ENCODE measurements at regions not wholly inside any gene's neighbourhood (a gene's known extent, or its start where the extent isn't known, plus 50 kb on each side); places are given as distances from the start of the nearest gene placed in this dataset.

- H4K91ac ChIP-seq (ENCODE audit: insufficient read depth, low read depth, low read length), result peak overlapping the region; percentile 65
- WGBS, 2 experiments (ENCODE audit: extremely low coverage in 2 of 2, insufficient read length in 1 of 2), result 29% methylated on average over 8 of the region's 22 CpGs; no CpG with 5 or more reads in 1 of the 2 experiments
- H3K79me1 ChIP-seq (ENCODE audit: low read depth in 1 of 2, low read length in 2 of 2), result 0 out of 4 replicates have a peak, but pooled peaks cover 0 to 5% of the 10 kb centered on the region in 2 experiments
- H3K9me3 ChIP-seq (ENCODE audit: control insufficient read depth, insufficient read depth, low read length), result no peaks in the 10 kb centered on the region
- intact Hi-C loops (cut with micrococcal nuclease), result loop anchor here (5.0 kb wide), 1 partner anchor 462 kb away; no protein-coding TSS in a partner anchor
- H4K5ac ChIP-seq (ENCODE audit: low read depth, low read length), result peak overlapping the region; percentile 43
- H2AFZ ChIP-seq (replicated peaks; ENCODE audit: low read length, poor library complexity), result peak overlapping the region; percentile 38
- peaks cover 37% of the 10 kb centered on the region for H3K4me1 ChIP-seq (ENCODE audit: control insufficient read depth, insufficient read depth, low read length)
- peak overlapping the region; percentile 80 for H2BK20ac ChIP-seq (ENCODE audit: low read depth, low read length)
- H3K9ac ChIP-seq (ENCODE audit: low read depth, low read length), result no peak overlapping the region
- peaks cover 24% of the 10 kb centered on the region for H3K9me1 ChIP-seq (ENCODE audit: insufficient read depth, low read length)
- DNase-seq (peak; percentile 18), ATAC-seq (ENCODE audit: low read depth) (no peak; the same call in 1 of the 2 replicates)
- peak overlapping the region; percentile 16 for H2AK5ac ChIP-seq (ENCODE audit: low read depth, low read length)
- no peaks in the 10 kb centered on the region for H3K36me3 ChIP-seq (ENCODE audit: control insufficient read depth, insufficient read depth, low read length)
- peak overlapping the region; percentile 91 for H2BK15ac ChIP-seq (ENCODE audit: low read depth, low read length)
- no peak overlapping the region for H2AK9ac ChIP-seq (replicated peaks; ENCODE audit: low read depth, low read length, poor library complexity)
- H4K8ac ChIP-seq (ENCODE audit: low read depth in 2 of 2, low read length in 2 of 2), result peak overlapping the region; percentile 44 to 67; a peak in 2 of 4 replicates
- peak overlapping the region; percentile 36; the same call in 1 of the 2 replicates for H3K27ac ChIP-seq (ENCODE audit: insufficient read depth, low read length)
- ChIA-PET CTCF (no interaction called here), POLR2A (ENCODE audit: unreplicated experiment) (no interaction called here)
- no peaks in the 10 kb centered on the region for H4K20me1 ChIP-seq (ENCODE audit: insufficient read depth, low read length)
- dilution Hi-C loops (cut with HindIII; ENCODE audit: low sequenced_read_pairs, unreplicated experiment), result no loop called here
- peak overlapping the region; percentile 85 for H2BK120ac ChIP-seq (ENCODE audit: low read depth, low read length)
- no TSS peak for BruUV-seq (replicated peaks)
- no peak overlapping the region for H3K56ac ChIP-seq (ENCODE audit: extremely low read depth, insufficient read depth, low read length)
- no peaks in the 10 kb centered on the region for H3K27me3 ChIP-seq (ENCODE audit: control insufficient read depth, insufficient read depth, low read length)
- no peak overlapping the region for H3K4me3 ChIP-seq (ENCODE audit: insufficient read depth, low read depth, low read length)
- H3K4me2 ChIP-seq (ENCODE audit: low read depth, low read length), result peak overlapping the region; percentile 40
- no peak for TF ChIP-seq SMC3 (IDR thresholded peaks at IDR 0.05; ENCODE audit: low read depth, low read length)
- no peak for TF ChIP-seq USF2 (IDR thresholded peaks at IDR 0.05; ENCODE audit: low read depth, low read length)
- no peak for TF ChIP-seq RAD21 (IDR thresholded peaks at IDR 0.05; ENCODE audit: low read length)
- TF ChIP-seq FOS (IDR thresholded peaks at IDR 0.05; ENCODE audit: low read depth, low read length), result no peak
- no peak for TF ChIP-seq POLR2A (IDR thresholded peaks at IDR 0.05; ENCODE audit: low read depth, low read length)
- TF ChIP-seq RFX5 (IDR thresholded peaks at IDR 0.05; ENCODE audit: low read depth, low read length), result no peak
- TF ChIP-seq MAZ (IDR thresholded peaks at IDR 0.05; ENCODE audit: borderline replicate concordance, low read depth, low read length), result no peak
- no peak for TF ChIP-seq CEBPB (IDR thresholded peaks at IDR 0.05; ENCODE audit: low read depth, low read length)
- TF ChIP-seq MXI1 (IDR thresholded peaks at IDR 0.05; ENCODE audit: borderline replicate concordance, low read depth, low read length), result no peak
- no peak overlapping the region for H2BK5ac ChIP-seq (ENCODE audit: low read depth, low read length, poor library complexity, severe bottlenecking)
- in situ Hi-C loops (cut with MboI; ENCODE audit: low sequenced_read_pairs), result no loop called here
- peak overlapping the region; percentile 67 for H3K4ac ChIP-seq (ENCODE audit: low read depth, low read length)
- H3K23ac ChIP-seq (ENCODE audit: low read depth, low read length), result peak overlapping the region; percentile 36; the same call in 1 of the 2 replicates
- H3K18ac ChIP-seq (ENCODE audit: low read depth, low read length), result peak overlapping the region; percentile 61
- H3K14ac ChIP-seq (replicated peaks; ENCODE audit: low read depth, low read length), result peak overlapping the region; percentile 49; the same call in 1 of the 2 replicates
Measured at GRCh38 chr18:10059610-10060468, 146.0 kb downstream of the VAPA start.

All from IMR-90 (cell line).